Fibroblast of peridontal ligament (primary cell): ENCODE measurements at regions not wholly inside any gene's neighbourhood (a gene's known extent, or its start where the extent isn't known, plus 50 kb on each side); places are given as distances from the start of the nearest gene placed in this dataset.
"Not testable (repeated sequence)": the region's sequence is repeated elsewhere in the genome, so short reads cannot be mapped to it uniquely, and the experiment has no call there.

ENCODE experiments used
- DNase-seq: peaks from one replicate; pipeline ENCODE4 v3.0.0-alpha.2; 2010; ENCODE audit errors: extremely low read depth

DNA sequence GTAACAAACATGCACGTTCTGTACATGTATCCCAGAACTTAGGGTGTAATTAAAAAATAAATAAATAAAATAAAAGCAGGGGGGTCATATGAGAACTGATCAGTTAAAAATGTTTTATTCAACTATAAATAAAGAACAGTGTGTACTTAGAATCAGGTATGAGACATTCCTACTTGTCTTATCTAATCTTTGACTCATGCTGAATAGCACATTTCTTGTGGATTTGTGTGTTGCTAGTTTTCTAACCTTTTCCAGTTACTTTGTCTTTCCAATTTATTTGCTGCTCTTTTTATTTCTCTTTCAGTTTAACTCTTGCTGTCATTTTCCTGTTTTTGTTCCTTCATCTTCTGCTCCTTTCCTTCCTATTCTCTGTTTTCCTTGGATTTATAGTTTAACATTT is 1917.1 kb upstream of the CDH6 start:
- DNase-seq, result no peak

DNA sequence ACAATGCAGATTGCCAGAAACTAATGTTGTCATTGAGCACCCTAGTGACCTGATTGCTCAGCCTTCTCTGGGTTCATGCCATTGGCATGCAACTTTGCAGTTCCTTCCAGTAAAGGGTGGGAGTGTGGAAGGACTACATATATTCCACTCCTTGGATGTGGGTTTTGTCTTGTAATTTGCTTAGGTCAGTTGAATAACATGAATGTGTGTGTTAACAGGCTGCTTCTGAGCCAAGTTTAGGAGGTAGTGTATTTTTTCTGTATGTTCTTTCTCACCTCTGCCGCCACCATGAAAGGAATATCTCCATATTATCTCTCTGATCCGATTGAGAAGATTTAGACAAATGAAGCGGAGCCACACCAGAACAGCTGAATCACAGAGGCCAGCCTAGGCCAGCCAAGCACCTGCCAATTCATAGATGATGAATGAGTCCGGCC is 1929.6 kb upstream of the CDH6 start:
- no peak for DNase-seq

GRCh38 chr5:29262339-29263123 is 1931.0 kb upstream of the CDH6 start:
- DNase-seq, result no peak

GRCh38 chr5:29261213-29261612 is 1932.3 kb upstream of the CDH6 start:
- DNase-seq, result no peak

DNA sequence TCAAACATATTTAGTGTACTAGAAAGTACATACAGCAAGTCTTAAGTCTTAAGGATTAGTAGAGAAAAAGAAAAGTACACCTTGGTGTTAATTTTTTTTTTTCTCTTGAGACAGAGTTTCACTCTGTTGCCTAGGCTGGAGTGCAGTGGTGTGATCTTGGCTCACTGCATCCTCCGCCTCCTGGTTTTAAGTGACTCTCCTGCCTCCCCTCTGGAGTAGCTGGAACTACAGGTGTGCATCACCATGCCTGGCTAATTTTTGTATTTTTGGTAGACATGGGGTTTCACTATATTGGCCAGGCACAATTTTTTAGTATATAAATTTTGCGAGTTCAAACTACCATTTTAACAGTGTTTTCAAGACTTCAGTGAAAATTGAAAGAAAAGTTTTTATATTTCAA is 1941.1 kb upstream of the CDH6 start:
- DNase-seq, result no peak

- DNase-seq, result no peak
These were observed 1946.0 kb upstream of the CDH6 start for GRCh38 chr5:29247346-29248028.

DNA sequence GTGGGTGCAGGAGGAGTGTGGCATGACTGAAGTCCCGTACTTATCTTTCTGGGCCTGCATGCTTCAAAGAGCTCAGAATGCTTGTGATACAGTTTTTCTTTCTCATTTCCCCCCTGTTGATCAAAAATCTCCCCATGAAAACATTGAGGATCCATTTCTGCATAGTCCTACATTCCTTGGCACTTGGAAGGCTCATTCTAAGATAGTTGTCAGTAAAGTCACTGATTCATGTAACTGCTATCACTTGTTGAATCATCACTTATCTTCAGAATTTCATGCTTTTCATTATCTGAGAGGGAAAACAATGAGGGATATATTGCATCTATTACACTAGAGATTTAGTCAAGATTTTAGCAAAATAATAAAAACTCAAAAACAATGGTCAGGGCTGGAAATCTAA is 1953.1 kb upstream of the CDH6 start:
- DNase-seq, result no peak

DNA sequence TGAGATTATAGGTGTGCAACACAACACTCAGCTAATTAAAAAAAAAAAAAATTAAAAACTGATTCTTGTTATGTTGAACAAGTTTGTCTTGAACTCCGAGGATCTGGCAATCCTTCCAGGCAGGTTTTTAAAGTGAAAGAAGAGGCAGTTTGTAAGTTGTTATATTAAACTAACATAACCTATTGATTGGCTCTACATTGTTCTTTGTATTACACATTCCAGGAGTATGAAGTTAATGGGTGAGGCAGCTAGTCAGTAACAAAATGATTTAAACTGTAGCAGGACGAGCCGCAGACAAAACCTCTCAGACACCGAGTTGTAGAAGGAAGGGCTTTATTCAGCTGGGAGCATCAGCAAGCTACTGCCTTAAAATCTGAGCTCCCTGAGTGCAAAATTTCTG is 1953.9 kb upstream of the CDH6 start:
- DNase-seq, result no peak

DNA sequence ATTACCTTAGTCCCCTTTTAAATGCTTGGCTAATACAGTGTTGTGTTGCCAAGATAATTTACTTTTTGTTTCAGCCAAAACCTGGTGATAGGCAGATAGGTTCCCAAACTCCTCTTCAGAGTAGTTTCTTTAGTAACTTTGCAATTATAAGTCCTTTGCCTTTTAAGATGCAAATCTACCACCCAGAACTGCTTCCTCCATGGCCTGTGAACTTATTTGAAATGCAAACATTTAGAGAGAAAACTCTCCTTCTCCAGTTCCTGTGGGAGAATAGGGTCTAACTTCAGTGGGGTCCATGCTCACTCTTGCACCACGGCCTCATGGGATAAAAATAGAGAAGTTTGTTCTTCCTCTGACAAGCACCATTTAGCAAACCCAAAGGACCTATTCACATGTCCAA is 1955.4 kb upstream of the CDH6 start:
- DNase-seq, result no peak

- DNase-seq, result no peak
These were observed 1962.3 kb upstream of the CDH6 start for GRCh38 chr5:29231154-29231553.

DNA sequence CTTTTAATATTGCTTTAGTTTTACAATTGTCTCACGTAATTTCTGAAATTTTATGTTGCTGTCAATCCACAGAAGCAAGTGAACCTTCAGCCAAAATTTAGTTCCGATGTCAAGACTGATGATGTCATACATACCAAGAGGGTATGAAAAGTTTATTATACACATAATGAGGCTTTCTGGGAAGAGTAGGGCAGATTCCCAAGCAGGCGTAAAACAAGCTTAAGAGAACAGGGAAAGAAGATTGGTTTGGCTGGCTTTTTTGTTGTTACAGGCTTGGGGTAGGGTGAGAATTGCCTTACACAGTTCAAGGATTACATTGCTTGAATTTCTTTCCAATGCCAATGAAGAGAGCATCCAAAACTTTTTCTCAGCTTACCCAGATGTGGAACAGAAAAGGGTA is 1962.9 kb upstream of the CDH6 start:
- DNase-seq, result no peak

DNA sequence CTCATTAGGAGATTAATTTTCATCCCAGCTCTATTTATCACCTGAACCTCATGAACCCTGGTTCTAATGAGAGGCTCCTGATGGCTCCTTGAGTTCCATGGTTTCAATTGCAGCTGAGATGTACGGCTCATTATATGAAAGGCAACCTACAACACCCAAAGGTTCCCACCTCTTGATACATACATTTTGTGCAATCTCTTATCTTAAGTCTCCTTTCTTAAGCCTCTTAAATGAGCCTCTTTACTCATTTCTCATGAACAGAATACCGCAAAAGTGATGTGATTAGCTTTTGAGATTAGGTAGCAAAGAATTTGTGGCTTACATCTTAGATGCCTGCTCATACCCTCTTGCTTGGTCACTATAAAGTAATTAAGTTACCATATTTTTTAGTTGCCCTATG is 1964.0 kb upstream of the CDH6 start:
- no peak for DNase-seq

DNA sequence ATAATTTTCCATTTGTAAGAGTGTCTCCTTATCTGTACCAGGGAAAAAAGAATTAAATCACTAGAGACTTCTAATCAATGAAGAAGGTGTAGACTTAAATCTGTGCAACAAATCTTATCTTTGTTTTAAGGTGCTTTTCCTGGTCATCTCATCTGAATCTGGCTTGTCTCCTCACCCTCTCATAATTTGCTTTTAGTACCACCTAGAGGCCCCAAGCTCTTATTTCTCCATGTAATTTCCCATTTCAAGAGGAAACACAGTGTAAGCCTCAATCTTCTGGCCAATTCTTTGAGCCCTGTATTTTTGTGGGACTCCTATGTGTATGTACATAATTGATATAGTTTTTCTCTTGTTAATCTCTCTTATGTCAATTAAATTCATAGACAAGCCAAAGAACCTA is 1975.3 kb upstream of the CDH6 start:
- DNase-seq, result no peak

GRCh38 chr5:29214839-29215238 is 1978.6 kb upstream of the CDH6 start:
- no peak for DNase-seq

DNA sequence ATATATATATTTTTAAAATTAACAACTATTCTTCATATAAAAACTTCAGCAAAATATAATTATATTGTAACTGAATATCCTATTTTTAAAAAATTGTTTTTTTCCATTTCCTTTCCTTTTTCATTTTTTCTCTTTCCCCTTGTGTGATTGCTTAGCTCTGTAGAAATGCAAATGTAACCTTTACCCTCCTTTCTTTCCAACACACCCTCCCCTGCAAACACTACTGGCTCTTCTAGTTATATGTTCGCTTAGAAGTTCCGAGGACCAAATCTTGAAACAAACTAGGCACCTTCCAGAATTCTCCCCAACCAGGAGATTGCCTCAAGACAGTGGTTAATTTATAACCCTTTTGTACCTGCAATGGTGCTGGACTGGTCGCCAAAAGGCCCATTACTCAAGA is 1980.0 kb upstream of the CDH6 start:
- DNase-seq, result no peak

GRCh38 chr5:29208024-29208423 is 1985.5 kb upstream of the CDH6 start:
- no peak for DNase-seq

DNA sequence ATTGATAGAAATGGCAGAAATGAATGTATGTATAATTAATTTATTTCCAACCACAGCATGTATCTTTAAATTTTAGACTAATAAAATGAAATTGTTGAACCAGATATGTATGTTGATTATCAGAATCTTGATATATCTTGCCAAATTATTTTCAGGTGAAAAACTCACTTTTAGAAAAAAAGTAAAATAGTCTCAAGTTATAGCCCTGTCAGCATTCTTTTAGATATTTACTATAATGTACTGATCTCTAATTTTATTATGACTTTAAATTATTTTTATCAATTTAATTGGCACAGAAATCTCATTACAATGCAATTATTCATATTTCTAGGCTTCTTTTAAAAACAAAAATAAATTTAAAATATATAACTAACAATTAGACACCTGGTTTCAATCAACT is 1990.4 kb upstream of the CDH6 start:
- no peak for DNase-seq

DNA sequence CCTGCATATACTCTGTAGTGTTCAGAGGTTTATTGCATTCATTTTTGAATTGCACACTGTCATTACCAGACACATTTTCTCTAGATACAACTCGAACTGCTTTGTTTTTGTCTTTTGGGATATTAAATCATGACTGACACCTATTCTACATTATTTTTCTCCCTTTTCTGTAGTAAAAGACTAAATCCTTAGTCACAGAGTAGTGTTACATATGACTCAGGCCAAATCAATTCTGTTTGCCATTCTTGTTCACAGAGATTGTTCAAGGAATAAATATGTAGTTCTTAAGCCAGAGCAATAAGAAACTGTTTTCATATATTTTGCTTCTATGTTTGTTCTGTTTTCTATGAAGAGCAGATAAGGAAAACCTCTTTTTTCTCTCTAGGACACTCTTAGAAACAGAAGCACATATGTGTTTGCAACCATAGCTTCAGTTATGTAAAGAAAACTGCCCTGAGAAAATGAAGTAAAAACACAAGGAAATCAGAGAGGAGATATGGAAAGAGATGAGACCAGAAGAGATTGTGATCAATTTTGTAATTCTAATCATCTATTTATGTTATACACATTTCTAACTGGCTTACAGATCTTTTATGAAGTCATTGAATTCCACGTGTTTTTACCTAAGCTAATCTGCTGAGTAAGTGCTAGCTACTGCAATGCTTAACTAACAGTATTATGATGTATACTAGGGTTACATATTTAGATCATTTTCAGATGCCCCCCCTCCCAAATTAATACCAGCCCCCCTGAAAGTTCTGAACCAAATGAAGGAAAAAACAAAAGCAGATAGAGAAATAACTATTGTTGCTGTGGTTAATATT is 1995.6 kb upstream of the CDH6 start:
- DNase-seq, result no peak

- no peak for DNase-seq
These were observed 1999.5 kb upstream of the CDH6 start for GRCh38 chr5:29193972-29194371.

DNA sequence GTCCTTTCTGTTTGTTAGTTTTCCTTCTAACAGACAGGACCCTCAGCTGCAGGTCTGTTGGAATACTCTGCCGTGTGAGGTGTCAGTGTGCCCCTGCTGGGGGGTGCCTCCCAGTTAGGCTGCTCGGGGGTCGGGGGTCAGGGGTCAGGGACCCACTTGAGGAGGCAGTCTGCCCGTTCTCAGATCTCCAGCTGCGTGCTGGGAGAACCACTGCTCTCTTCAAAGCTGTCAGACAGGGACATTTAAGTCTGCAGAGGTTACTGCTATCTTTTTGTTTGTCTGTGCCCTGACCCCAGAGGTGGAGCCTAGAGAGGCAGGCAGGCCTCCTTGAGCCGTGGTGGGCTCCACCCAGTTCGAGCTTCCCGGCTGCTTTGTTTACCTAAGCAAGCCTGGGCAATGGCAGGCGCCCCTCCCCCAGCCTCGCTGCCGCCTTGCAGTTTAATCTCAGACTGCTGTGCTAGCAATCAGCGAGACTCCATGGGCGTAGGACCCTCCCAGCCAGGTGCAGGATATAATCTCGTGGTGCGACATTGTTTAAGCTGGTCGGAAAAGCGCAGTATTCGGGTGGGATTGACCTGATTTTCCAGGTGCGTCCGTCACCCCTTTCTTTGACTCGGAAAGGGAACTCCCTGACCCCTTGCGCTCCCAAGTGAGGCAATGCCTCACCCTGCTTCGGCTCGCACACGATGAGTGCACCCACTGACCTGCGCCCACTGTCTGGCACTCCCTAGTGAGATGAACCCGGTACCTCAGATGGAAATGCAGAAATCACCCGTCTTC is 2002.0 kb upstream of the CDH6 start:
- not testable (repeated sequence) for DNase-seq

DNA sequence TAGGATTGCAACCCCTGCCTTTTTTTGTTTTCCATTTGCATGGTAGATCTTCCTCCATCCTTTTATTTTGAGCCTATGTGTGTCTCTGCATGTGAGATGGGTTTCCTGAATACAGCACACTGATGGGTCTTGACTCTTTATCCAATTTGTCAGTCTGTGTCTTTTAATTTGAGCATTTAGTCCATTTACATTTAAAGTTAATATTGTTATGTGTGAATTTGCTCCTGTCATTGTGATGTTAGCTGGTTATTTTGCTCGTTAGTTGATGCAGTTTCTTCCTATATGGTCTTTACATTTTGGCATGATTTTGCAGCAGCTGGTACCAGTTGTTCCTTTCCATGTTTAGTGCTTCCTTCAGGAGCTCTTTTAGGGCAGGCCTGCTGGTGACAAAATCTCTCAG is 2003.1 kb upstream of the CDH6 start:
- DNase-seq, result not testable (repeated sequence)

- DNase-seq, result not testable (repeated sequence)
These were observed 2007.1 kb upstream of the CDH6 start for GRCh38 chr5:29186380-29186779.
